ENCODE measurements at regions not wholly inside any gene's neighbourhood (a gene's known extent, or its start where the extent isn't known, plus 50 kb on each side); places are given as distances from the start of the nearest gene placed in this dataset.

GRCh38 chr20:51220293-51220706, 197.4 kb upstream of the KCNG1 start:
- peak; percentile 54 for TF ChIP-seq CTCF (IDR thresholded peaks at IDR 0.05; ENCODE audit: insufficient read depth, low read length, poor library complexity, severe bottlenecking)
- no peak for TF ChIP-seq EZH2phosphoT487 (conservative IDR thresholded peaks at IDR 0.05; ENCODE audit: low read length)

All from SU-DHL-6 (cell line).